GM04503 (cell line): ENCODE measurements at regions not wholly inside any gene's neighbourhood (a gene's known extent, or its start where the extent isn't known, plus 50 kb on each side); places are given as distances from the start of the nearest gene placed in this dataset.
"Not testable (repeated sequence)": the region's sequence is repeated elsewhere in the genome, so short reads cannot be mapped to it uniquely, and the experiment has no call there.

Experiments
- DNase-seq: peaks from one replicate; pipeline ENCODE4 v3.0.0-alpha.2; 2012; ENCODE audit warnings: low read depth

DNA sequence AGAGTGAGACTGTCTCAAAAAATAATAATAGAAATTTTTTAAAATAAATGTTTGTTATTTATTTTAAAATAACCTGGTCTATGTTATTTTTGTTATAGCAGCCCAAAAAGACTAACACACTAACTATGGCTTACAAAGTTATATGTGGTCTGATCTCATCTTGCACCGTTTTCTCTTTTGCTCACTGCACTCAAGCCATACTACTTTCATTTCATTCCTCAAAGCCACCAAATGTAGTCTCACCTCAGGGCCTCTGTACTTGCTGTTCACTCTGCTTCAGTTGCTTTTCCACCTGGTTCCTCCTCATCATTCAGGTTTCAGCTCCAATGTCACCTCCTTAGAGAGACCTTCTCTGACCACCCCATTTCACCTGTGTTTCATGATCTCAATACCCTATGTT lies 55.2 kb upstream of the MDM1 start:
- no peak for DNase-seq

GRCh38 chr12:68389305-68389704 lies 57.1 kb upstream of the MDM1 start:
- DNase-seq, result no peak

- no peak for DNase-seq
These were observed 59.8 kb upstream of the MDM1 start for GRCh38 chr12:68391937-68392336.

GRCh38 chr12:68392376-68392775 lies 60.2 kb upstream of the MDM1 start:
- no peak for DNase-seq

DNA sequence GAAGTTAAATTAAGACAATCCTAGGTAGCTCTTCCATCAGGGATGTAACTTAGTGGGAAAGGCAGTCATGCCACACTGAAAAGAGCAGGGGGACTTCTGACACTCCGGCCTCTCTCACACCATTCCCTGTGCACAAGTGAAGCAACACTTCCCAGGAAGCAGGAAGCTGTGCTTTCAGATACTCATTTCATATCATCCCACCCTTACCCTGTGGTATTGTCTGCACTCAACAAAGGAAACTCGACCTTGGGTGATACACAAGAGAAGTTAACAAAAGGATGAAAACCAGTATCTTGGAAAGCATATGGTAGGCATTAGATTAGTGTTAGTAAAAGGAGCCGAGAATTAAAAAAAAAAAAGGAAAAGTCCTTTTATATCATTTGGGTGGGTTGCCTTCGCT lies 61.3 kb upstream of the MDM1 start:
- no peak for DNase-seq

DNA sequence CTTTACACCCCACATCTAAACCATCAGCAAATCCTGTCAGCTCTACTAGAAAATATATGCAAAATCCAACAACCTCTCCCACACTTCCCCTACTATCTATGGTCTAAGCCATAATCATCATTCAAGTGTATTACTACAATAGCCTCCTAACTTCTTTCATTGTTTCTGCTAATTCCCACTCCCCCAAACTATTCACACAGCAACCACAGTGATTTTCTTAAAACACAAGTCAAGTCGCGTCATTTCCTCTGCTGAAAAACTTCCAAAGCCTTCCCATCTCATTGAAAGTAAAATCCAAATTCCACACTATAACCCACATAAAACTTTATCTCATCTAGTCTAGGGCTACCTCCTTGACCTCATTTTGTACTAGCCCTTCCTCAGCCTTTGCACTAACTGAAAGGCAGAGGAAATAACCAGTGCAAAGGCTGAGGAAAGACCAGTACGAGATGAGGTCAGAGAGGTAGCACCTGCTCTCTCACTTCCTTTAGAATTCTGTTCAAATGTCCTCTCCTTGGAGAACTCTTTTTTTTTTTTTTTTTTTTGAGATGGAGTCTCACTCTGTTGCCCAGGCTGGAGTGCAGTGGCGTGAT lies 65.5 kb upstream of the MDM1 start:
- no peak for DNase-seq

DNA sequence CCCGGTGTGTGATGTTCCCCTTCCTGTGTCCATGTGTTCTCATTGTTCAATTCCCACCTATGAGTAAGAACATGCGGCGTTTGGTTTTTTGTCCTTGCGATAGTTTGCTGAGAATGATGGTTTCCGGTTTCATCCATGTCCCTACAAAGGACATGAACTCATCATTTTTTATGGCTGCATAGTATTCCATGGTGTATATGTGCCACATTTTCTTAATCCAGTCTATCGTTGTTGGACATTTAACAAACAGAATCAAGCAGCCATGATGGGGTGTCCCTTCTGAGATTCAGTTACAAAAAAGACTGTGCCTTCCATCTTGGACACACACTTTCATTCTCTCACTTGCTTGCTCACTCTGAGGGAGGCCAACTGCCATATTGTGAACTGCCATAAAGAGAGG lies 66.5 kb upstream of the MDM1 start:
- DNase-seq, result not testable (repeated sequence)

DNA sequence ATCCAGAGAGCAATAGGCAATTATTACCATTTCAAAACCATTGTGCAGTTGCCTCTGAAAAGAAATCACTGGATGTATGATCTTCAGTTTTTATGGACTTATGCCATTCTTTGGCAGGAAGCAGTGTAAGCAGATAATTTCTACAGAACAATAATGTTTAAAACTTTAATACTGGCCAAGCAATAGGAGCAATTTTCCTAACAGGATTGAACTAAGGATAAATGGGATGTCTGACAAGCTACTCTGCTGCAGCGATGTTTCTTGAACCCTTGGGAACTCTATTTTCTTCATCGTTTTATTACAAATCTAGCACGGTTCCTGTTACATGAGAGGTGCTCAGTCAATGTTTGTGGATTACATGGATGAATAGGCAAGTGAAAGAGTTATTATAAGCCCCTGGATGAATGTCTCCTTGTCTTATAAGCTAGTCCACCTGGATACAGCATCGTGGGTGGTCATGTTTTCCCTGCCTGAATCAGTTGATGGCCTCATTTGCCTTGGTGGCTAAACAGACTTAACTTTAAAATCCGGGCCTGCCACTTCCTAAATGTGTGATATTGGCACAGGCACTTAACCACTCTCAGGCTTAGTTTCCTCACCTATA lies 68.2 kb upstream of the MDM1 start:
- DNase-seq, result no peak

DNA sequence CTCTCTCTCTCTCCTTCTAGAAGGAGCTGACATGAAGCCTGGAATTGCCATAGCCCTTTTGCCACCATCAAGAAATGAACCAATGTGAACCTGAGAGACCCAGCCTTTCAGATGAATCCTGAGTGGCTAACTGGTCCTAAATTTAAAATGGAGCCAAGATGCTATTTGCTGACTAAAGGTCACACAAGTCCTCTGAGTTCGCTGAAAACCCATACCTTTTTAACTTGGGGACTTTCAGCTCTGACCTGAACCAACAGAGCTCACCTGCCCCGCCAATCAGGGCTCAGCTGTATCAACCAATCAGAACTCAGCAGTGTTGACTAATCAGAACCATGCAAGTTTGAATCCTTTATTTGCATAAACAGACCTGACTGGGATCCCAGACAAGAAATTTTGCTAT lies 70.3 kb upstream of the MDM1 start:
- DNase-seq, result no peak

DNA sequence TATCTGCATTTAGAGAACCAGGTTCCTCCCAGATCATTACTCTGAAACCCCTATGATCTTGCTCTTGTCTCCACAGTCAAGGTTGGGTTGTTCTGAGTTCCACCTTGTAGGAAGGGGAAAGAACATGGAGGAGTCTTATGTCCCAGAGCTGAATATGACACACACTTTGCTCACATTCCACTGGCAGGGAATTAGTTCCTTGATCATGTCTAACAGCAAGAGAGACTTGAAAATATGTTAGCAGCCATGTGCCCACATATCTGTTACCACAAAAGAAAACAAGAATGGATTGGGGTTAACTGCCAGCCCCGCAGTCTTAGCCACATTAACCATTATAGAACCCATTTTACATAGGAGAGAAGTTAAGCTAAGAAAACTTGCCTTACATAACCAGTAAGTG lies 71.1 kb upstream of the MDM1 start:
- DNase-seq, result no peak

DNA sequence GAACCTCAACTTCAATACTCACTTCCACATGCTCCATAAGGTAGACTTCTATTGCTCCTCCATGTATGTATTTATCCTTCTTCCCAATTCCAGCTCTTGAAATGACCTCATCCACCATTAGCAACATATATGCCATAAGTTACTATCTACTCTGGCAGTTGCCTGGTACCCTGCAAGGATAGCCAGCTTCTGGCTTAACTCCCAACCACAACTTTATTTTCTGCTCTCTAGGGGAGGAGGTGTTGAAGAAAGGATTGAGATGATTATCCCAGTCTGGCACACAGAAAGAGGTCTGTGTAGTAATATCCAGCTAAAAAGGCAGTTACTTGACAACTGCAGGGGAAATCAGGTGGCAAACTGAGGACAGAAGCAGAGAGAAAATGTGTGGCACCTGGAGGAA lies 71.5 kb upstream of the MDM1 start:
- DNase-seq, result no peak

GRCh38 chr12:68405343-68405781 lies 73.2 kb upstream of the MDM1 start:
- DNase-seq, result no peak

DNA sequence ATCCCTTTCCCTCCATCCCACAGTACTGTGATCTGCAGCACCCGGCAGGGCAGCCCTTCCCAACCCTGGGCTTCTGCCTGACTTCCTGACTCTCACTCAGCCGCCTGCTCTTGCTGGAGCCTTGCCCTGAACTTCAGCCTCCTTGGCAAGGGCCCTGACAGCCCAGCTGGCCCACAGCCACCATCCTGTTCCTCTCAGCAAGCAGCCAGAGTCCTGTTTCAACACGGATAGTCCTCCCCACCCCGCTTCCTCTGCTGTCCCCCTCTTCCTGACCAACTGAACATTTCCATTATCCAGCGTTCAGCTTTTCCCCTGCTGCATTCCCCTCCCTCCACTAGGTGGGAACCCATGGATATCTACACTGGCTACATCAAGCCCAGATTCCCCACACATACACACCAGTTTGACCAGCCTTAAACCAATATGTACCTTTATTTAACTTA lies 74.0 kb upstream of the MDM1 start:
- peak; percentile 69 for DNase-seq

GRCh38 chr12:68406911-68407310 lies 74.7 kb upstream of the MDM1 start:
- no peak for DNase-seq

DNA sequence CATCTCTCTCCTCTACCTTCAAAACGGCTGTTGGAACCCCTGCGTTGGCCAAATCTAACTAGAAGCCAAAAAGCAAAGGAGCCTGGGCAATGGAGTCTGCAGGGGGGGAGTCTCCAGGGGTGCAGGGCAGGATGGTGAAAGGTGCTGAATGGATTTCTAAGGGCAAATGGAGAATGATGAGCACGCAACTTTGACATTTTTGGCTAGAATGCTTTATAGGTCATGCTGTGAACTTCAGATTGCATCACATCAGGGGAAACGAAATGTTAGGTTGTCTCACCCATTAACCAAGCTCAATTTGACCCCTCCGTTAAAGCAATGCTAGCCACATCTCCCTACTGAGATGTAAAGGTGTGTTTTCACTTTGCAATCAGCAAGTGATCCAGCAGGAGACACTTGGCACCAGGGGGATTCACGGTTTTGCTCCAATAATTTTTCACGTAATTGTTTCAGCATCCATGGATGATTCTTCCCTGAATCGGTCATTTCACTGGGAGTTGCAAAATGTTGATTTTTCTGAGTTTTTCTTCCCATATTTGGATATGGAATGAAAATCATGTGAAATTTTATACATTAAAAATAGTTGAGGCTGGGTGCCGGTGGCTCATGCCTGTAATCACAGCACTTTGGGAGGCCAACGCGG lies 78.0 kb upstream of the MDM1 start:
- no peak for DNase-seq

DNA sequence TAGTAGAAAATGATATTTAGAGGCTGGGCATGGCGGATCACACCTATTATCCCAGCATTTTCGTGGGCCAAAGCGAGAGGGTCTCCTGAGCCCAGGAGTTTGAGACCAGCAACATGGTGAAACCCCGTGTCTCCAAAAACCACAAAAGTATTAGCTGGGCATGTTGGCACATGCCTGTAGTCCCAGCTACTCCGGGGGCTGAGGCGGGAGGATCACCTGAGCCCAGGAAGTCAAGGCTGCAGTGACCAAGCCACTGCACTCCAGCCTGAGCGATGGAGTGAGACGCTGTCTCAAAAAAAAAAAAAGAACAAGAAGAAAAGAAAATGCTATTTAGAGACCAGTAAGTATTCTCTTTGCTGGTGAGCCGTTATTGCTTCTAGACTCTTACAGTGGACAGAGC lies 79.2 kb upstream of the MDM1 start:
- DNase-seq, result no peak

DNA sequence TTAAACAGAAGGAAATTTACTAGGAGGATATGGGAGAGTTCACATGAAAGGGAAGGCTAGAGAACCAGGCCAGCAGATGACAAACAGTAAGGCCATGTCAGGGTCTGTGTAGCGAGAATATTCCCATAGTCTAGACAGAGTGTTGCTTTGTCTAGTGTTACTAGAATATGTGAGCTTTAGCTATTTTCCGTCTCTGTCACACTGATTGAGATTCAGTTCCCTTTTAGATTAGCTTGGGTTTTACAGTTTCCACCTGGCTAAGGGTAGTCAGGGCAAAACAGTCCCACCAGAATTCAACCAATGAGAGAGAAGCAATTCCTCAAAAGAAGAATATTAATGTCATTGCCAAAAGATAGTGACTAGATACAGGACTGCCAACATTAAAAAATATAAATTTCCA lies 82.8 kb upstream of the MDM1 start:
- DNase-seq, result no peak

- no peak for DNase-seq
These were observed 84.2 kb upstream of the MDM1 start for GRCh38 chr12:68416350-68416749.

DNA sequence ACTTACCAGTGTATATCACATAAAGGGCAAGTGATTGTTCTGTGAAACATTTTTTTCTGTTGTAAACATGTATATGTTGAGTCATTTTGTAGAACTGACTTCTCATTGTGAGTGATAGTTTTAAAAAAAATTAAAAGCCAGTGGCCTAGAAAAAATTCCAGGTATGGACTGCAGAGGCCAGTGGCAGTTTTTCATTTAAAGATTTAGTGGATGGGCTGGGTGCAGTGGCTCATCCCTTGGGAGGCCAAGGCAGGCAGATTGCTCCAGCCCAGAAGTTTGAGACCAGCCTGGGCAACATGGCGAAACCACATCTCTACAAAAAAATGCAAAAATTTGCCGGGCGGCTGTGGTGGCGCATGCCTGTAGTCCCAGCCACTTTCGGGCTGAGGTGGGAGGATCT lies 84.7 kb upstream of the MDM1 start:
- DNase-seq, result no peak

DNA sequence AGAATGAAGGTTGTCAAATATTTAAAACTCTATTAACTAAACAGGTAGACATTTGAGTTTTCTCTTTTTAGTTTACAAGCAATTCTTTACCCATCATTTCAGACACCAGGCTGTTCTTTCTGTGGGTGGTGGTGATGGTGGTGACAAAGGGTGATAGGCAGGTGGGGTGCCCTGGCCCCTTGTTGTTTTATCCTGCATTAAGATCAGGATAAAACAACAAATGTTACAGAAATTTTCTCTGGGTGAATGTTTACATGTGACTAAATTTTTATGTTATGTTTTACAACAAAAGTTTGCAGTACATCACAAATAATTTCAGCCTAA lies 85.9 kb upstream of the MDM1 start:
- no peak for DNase-seq

DNA sequence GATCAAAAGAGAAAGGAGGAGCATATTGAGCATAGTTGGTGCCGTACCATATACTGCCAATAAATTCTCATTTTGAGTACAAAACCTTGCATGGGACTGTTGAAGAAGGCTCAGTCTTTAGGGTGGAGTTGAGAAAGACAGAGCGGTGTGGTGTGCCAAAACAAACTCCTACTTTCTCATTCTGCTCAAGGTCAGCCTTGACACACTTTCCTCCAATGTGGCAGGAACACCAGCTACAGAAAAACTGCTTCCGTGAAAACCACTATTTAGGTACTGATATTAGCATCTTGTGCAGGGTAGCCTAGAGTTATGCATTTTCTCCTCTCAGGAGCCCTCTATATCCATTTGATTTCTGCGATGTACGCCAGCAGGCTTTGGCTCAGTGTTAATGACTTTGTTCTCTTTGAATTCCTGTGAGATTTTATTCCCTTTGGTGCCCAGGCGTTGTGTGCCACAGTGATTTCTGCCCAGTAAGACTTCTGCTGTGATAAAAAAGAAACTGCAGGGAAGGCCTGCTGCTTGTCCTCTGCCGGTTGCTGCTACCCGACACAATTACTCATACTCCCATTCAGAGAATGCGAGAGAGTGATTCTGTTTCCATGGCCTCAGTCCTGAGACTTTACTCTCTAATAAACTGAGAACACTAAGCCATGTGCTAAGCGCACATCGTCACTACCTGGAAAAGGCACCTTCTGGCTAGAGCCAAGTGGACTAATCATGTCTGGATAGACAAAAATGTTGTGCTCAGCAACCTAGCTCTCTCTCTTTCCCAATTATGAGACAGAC lies 88.3 kb upstream of the MDM1 start:
- DNase-seq, result no peak

GRCh38 chr12:68422159-68422558 lies 90.0 kb upstream of the MDM1 start:
- no peak for DNase-seq

- DNase-seq, result no peak
These were observed 90.9 kb upstream of the MDM1 start for GRCh38 chr12:68422956-68423574.
